CD8-positive, alpha-beta memory T cell (primary cell): ENCODE measurements at regions not wholly inside any gene's neighbourhood (a gene's known extent, or its start where the extent isn't known, plus 50 kb on each side); places are given as distances from the start of the nearest gene placed in this dataset.

Experiments
- CTCF ChIA-PET: fragments of 350-600 bp; sonication (Branson Sonifier 250); formaldehyde crosslinking; loops from one replicate; lab custom pipeline; 2021; ENCODE audit warnings: antibody characterized with exemption; lab: Charles Lee
- POLR2A ChIA-PET: fragments of 350-600 bp; sonication (Branson Sonifier 250); formaldehyde crosslinking; loops from one replicate; lab custom pipeline; 2021; ENCODE audit warnings: antibody characterized with exemption; lab: Charles Lee
- DNase-seq, 5 donors: peaks; one replicate each; pipeline versions ENCODE4 v3.0.0 to v3.0.0-alpha.2; 2020 to 2022; ENCODE audit warnings: mixed read lengths in 1 of 5
- H3K27ac ChIP-seq: one replicate; pipeline ENCODE4 v1.7.0; 2013; ENCODE audit warnings: low read depth, mild to moderate bottlenecking, low read length, moderate library complexity
- H3K27me3 ChIP-seq: 2 replicates; pipeline ENCODE4 v1.7.0; 2013; ENCODE audit warnings: low read length, mild to moderate bottlenecking; ENCODE audit not compliant: insufficient read depth, poor library complexity, severe bottlenecking
- H3K36me3 ChIP-seq: 2 replicates; pipeline ENCODE4 v1.7.0; 2013; ENCODE audit warnings: mild to moderate bottlenecking, low read length, moderate library complexity; ENCODE audit not compliant: insufficient read depth
- H3K4me1 ChIP-seq: 2 replicates; pipeline ENCODE4 v1.7.0; 2013; ENCODE audit warnings: mild to moderate bottlenecking, low read length, moderate library complexity; ENCODE audit not compliant: insufficient read depth
- H3K4me3 ChIP-seq: 2 replicates; pipeline ENCODE4 v1.7.0; 2013; ENCODE audit warnings: mild to moderate bottlenecking, low read length
- H3K9me3 ChIP-seq: 2 replicates; pipeline ENCODE4 v1.7.0; 2013; ENCODE audit warnings: mild to moderate bottlenecking, low read length
- H3K27ac Mint-ChIP-seq, 8 donors: one replicate each; pipeline ENCODE4 v1.8.0; 2020 to 2021; ENCODE audit warnings: mixed read lengths in 8 of 8, mild to moderate bottlenecking in 6 of 8, inconsistent platforms in 3 of 8, moderate library complexity in 3 of 8
- H3K27me3 Mint-ChIP-seq, 2 donors: one replicate each; pipeline ENCODE4 v1.8.0; 2020 to 2021; ENCODE audit warnings: mixed read lengths in 2 of 2, mild to moderate bottlenecking in 1 of 2, moderate library complexity in 1 of 2
- H3K36me3 Mint-ChIP-seq, 3 donors: one replicate each; pipeline ENCODE4 v1.8.0; 2020 to 2021; ENCODE audit warnings: mixed read lengths in 3 of 3, inconsistent platforms in 1 of 3, mild to moderate bottlenecking in 1 of 3
- H3K4me1 Mint-ChIP-seq, 3 donors: one replicate each; pipeline ENCODE4 v1.8.0; 2020 to 2021; ENCODE audit warnings: mixed read lengths in 3 of 3, inconsistent platforms in 1 of 3, mild to moderate bottlenecking in 1 of 3
- H3K4me3 Mint-ChIP-seq, 7 donors: one replicate each; pipeline ENCODE4 v1.8.0; 2020 to 2021; ENCODE audit warnings: mixed read lengths in 7 of 7, mild to moderate bottlenecking in 6 of 7, moderate library complexity in 4 of 7, inconsistent platforms in 2 of 7
- H3K9me3 Mint-ChIP-seq, 5 donors: one replicate each; pipeline ENCODE4 v1.8.0; 2020 to 2022; ENCODE audit warnings: mixed read lengths in 5 of 5, mild to moderate bottlenecking in 3 of 5, moderate library complexity in 2 of 5, inconsistent platforms in 1 of 5

DNA sequence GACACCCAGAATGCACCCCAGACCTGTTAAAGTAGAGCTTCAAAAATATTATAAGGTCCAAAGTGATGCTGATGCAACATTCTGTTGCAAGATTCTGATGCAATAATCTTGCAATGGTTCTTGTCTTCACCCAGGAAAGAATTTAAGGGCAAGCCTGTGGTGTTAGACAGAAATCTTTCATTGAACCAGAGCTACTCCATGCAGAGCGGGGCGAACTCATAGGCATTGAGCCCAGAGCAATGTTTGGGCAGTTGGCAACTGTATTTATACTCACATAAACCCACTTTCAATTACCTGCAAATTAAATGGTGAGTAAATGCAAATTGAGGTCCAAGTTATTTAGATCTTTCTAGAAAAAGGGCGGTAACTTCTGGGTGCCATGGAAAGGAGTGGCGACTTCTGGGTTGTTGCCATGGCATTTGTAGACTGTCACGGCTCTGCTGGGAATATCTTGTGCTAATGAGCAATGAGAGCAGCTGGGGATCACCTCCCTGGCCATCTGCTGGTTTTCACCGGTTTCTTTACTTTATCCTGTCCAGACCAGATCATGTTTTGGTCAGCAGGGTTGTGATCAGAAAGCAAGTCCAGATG lies 163.4 kb downstream of the ICE1 start:
- Mint-ChIP-seq H3K9me3 (peaks cover 0 to 2% (median 0%) of the 10 kb centered on the region in 5 donors), H3K4me3 (no peak overlapping the region), H3K27ac (no peak overlapping the region), H3K27me3 (peaks cover 5 to 27% of the 10 kb centered on the region in 2 donors), H3K4me1 (no peaks in the 10 kb centered on the region), H3K36me3 (no peaks in the 10 kb centered on the region)
- no peak for DNase-seq
- Histone ChIP-seq H3K27me3 (no peaks in the 10 kb centered on the region), H3K36me3 (no peaks in the 10 kb centered on the region), H3K4me1 (no peaks in the 10 kb centered on the region), H3K4me3 (no peak overlapping the region), H3K9me3 (no peaks in the 10 kb centered on the region), H3K27ac (no peak overlapping the region)
- ChIA-PET CTCF (no interaction called here), POLR2A (no interaction called here)

- CTCF ChIA-PET = no interaction called here
- no peak for DNase-seq
Measured at GRCh38 chr5:5584751-5585150, 162.3 kb downstream of the ICE1 start.

GRCh38 chr5:5584236-5584745 lies 161.8 kb downstream of the ICE1 start:
- ChIA-PET POLR2A (no interaction called here), CTCF (interaction anchor here (0.9 kb wide), 1 partner anchor 32 kb away, joined by 3 read pairs; no protein-coding TSS in a partner anchor)
- Mint-ChIP-seq H3K9me3 (peaks cover 0 to 2% (median 0%) of the 10 kb centered on the region in 5 donors), H3K27me3 (peaks cover 5 to 22% of the 10 kb centered on the region in 2 donors), H3K27ac (no peak overlapping the region), H3K4me3 (no peak overlapping the region), H3K4me1 (no peaks in the 10 kb centered on the region), H3K36me3 (no peaks in the 10 kb centered on the region)
- H3K4me1 ChIP-seq = no peaks in the 10 kb centered on the region
- no peak for DNase-seq
- H3K36me3 ChIP-seq = no peaks in the 10 kb centered on the region
- H3K4me3 ChIP-seq = no peak overlapping the region
- H3K9me3 ChIP-seq = no peaks in the 10 kb centered on the region
- no peak overlapping the region for H3K27ac ChIP-seq
- H3K27me3 ChIP-seq = no peaks in the 10 kb centered on the region

More at GRCh38 chr5:5584751-5585150, 162.3 kb downstream of the ICE1 start:
- H3K36me3 ChIP-seq = no peaks in the 10 kb centered on the region
- H3K4me3 Mint-ChIP-seq = no peak overlapping the region
- H3K4me1 ChIP-seq = no peaks in the 10 kb centered on the region
- H3K27ac ChIP-seq = no peak overlapping the region
- H3K9me3 Mint-ChIP-seq = peaks cover 0 to 2% (median 0%) of the 10 kb centered on the region in 5 donors
- H3K27me3 ChIP-seq = no peaks in the 10 kb centered on the region
- no peak overlapping the region for H3K27ac Mint-ChIP-seq
- no peaks in the 10 kb centered on the region for H3K36me3 Mint-ChIP-seq
- POLR2A ChIA-PET = no interaction called here
- H3K9me3 ChIP-seq = no peaks in the 10 kb centered on the region
- H3K4me1 Mint-ChIP-seq = no peaks in the 10 kb centered on the region
- peaks cover 5 to 24% of the 10 kb centered on the region in 2 donors for H3K27me3 Mint-ChIP-seq
- H3K4me3 ChIP-seq = no peak overlapping the region

DNA sequence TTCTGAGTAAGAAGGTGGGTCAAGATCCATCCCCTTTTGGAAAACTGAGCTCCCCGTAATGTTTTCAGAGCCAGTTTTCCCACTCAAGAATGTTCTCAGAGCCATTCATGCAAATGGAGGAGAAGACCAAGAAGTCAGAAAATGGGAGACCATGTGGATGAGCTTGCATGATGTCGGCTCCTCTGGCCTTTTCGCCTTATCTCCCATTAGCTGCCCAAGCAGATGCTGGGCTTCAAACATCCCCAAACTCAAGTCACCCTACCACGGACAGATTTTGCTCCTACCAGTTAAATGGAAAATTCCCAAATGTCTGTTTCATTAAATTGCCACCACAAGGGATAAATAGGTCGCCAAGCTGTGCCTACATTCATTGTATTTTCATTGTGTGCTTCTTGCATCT lies 161.4 kb downstream of the ICE1 start:
- H3K9me3 Mint-ChIP-seq = peaks cover 0 to 2% (median 0%) of the 10 kb centered on the region in 5 donors
- CTCF ChIA-PET = interaction anchor here (0.9 kb wide), 1 partner anchor 31 kb away, joined by 3 read pairs; no protein-coding TSS in a partner anchor

GRCh38 chr5:5583023-5583765 lies 160.7 kb downstream of the ICE1 start:
- H3K36me3 Mint-ChIP-seq = no peaks in the 10 kb centered on the region
- Histone ChIP-seq H3K36me3 (no peaks in the 10 kb centered on the region), H3K27ac (no peak overlapping the region), H3K27me3 (no peaks in the 10 kb centered on the region), H3K4me3 (no peak overlapping the region), H3K4me1 (no peaks in the 10 kb centered on the region), H3K9me3 (no peaks in the 10 kb centered on the region)
- no peak overlapping the region for H3K27ac Mint-ChIP-seq
- H3K4me1 Mint-ChIP-seq = no peaks in the 10 kb centered on the region
- ChIA-PET CTCF (interaction anchor here (0.9 kb wide), 1 partner anchor 31 kb away, joined by 3 read pairs; no protein-coding TSS in a partner anchor), POLR2A (no interaction called here)
- H3K9me3 Mint-ChIP-seq = peaks cover 0 to 2% (median 0%) of the 10 kb centered on the region in 5 donors
- DNase-seq = no peak
- H3K27me3 Mint-ChIP-seq = peaks cover 5 to 16% of the 10 kb centered on the region in 2 donors
- H3K4me3 Mint-ChIP-seq = no peak overlapping the region

More for the DNA sequence above, 161.4 kb downstream of the ICE1 start:
- Mint-ChIP-seq H3K4me1 (no peaks in the 10 kb centered on the region), H3K4me3 (no peak overlapping the region), H3K27me3 (peaks cover 5 to 17% of the 10 kb centered on the region in 2 donors), H3K36me3 (no peaks in the 10 kb centered on the region), H3K27ac (no peak overlapping the region)
- H3K27me3 ChIP-seq = no peaks in the 10 kb centered on the region
- H3K27ac ChIP-seq = no peak overlapping the region
- no peak for DNase-seq
- H3K4me3 ChIP-seq = no peak overlapping the region
- no peaks in the 10 kb centered on the region for H3K4me1 ChIP-seq
- no peaks in the 10 kb centered on the region for H3K9me3 ChIP-seq
- POLR2A ChIA-PET = no interaction called here
- no peaks in the 10 kb centered on the region for H3K36me3 ChIP-seq

GRCh38 chr5:5581080-5581479 lies 158.6 kb downstream of the ICE1 start:
- CTCF ChIA-PET = no interaction called here
- H3K36me3 Mint-ChIP-seq = no peaks in the 10 kb centered on the region

DNA sequence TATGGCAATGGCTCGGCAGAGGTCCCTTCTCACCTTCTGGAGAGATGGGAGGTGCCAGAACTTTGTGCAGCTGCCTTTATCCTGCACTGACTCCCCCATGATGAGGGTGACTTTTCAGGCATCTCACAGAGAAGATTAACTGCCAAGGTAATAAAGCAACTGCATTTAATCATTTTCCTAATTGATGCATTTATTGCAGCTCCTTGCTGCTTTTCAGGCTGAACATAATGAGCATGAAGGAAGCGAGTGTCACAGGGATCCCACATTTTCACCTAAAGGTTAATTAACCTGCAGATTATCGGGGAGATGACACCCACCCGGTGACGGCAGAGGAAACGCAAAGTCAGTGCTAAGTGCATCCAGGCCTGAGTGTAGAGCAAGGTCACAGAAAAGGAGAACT lies 154.3 kb downstream of the ICE1 start:
- Mint-ChIP-seq H3K4me1 (peaks cover 0 to 6% (median 0%) of the 10 kb centered on the region in 3 donors), H3K9me3 (no peaks in the 10 kb centered on the region), H3K27ac (no peak overlapping the region), H3K4me3 (no peak overlapping the region), H3K27me3 (peaks cover 4 to 23% of the 10 kb centered on the region in 2 donors), H3K36me3 (no peaks in the 10 kb centered on the region)
- Histone ChIP-seq H3K27ac (no peak overlapping the region), H3K27me3 (no peaks in the 10 kb centered on the region), H3K36me3 (no peaks in the 10 kb centered on the region), H3K4me3 (no peak overlapping the region), H3K4me1 (no peaks in the 10 kb centered on the region), H3K9me3 (no peaks in the 10 kb centered on the region)
- no peak for DNase-seq
- POLR2A ChIA-PET = no interaction called here
- CTCF ChIA-PET = no interaction called here

More at GRCh38 chr5:5581080-5581479, 158.6 kb downstream of the ICE1 start:
- Mint-ChIP-seq H3K27ac (no peak overlapping the region), H3K4me3 (no peak overlapping the region), H3K27me3 (peaks cover under 1 to 14% of the 10 kb centered on the region in 2 donors), H3K4me1 (no peaks in the 10 kb centered on the region), H3K9me3 (no peaks in the 10 kb centered on the region)
- no peak overlapping the region for H3K27ac ChIP-seq
- no peak for DNase-seq
- H3K9me3 ChIP-seq = no peaks in the 10 kb centered on the region
- no peak overlapping the region for H3K4me3 ChIP-seq
- H3K4me1 ChIP-seq = no peaks in the 10 kb centered on the region
- POLR2A ChIA-PET = no interaction called here
- no peaks in the 10 kb centered on the region for H3K36me3 ChIP-seq
- no peaks in the 10 kb centered on the region for H3K27me3 ChIP-seq

DNA sequence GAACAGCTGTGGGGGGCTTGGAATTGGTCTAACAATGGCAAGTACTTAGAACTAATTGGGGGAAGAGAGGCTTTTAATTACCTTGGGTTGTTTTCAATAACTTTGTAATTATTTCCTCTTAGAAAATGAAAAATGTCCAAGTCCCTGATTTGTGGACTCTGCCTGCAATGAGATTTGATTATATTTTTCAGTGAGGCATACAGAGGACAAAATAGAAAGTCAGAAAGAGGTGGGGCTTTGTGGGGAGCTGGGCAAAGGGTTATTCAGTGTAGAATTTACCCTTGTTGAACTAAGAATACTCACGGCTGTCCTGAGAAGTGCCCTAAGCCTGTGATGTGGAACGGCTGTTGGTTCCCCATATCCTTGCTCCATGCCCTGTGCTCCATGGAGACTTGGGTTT lies 153.0 kb downstream of the ICE1 start:
- Histone ChIP-seq H3K27ac (no peak overlapping the region), H3K9me3 (no peaks in the 10 kb centered on the region)
- POLR2A ChIA-PET = no interaction called here

More for the DNA sequence above, 153.0 kb downstream of the ICE1 start:
- no peaks in the 10 kb centered on the region for H3K36me3 Mint-ChIP-seq
- H3K27ac Mint-ChIP-seq = no peak overlapping the region
- H3K9me3 Mint-ChIP-seq = no peaks in the 10 kb centered on the region
- no peak for DNase-seq
- H3K36me3 ChIP-seq = no peaks in the 10 kb centered on the region
- H3K27me3 Mint-ChIP-seq = peaks cover 4 to 23% of the 10 kb centered on the region in 2 donors
- no peaks in the 10 kb centered on the region for H3K4me1 ChIP-seq
- H3K27me3 ChIP-seq = no peaks in the 10 kb centered on the region
- peaks cover 0 to 6% (median 0%) of the 10 kb centered on the region in 3 donors for H3K4me1 Mint-ChIP-seq
- no peak overlapping the region for H3K4me3 ChIP-seq
- H3K4me3 Mint-ChIP-seq = no peak overlapping the region
- CTCF ChIA-PET = no interaction called here
